GM18517 (cell line): ENCODE measurements at regions not wholly inside any gene's neighbourhood (a gene's known extent, or its start where the extent isn't known, plus 50 kb on each side); places are given as distances from the start of the nearest gene placed in this dataset.
"Not testable (repeated sequence)": the region's sequence is repeated elsewhere in the genome, so short reads cannot be mapped to it uniquely, and the experiment has no call there.

ENCODE experiments used
- ATAC-seq: cut with Tn5 transposase; IDR thresholded peaks from one replicate; pipeline ENCODE4 v1.9.1; 2021; ENCODE audit warnings: mild to moderate bottlenecking, moderate library complexity; ENCODE audit not compliant: unreplicated experiment

DNA sequence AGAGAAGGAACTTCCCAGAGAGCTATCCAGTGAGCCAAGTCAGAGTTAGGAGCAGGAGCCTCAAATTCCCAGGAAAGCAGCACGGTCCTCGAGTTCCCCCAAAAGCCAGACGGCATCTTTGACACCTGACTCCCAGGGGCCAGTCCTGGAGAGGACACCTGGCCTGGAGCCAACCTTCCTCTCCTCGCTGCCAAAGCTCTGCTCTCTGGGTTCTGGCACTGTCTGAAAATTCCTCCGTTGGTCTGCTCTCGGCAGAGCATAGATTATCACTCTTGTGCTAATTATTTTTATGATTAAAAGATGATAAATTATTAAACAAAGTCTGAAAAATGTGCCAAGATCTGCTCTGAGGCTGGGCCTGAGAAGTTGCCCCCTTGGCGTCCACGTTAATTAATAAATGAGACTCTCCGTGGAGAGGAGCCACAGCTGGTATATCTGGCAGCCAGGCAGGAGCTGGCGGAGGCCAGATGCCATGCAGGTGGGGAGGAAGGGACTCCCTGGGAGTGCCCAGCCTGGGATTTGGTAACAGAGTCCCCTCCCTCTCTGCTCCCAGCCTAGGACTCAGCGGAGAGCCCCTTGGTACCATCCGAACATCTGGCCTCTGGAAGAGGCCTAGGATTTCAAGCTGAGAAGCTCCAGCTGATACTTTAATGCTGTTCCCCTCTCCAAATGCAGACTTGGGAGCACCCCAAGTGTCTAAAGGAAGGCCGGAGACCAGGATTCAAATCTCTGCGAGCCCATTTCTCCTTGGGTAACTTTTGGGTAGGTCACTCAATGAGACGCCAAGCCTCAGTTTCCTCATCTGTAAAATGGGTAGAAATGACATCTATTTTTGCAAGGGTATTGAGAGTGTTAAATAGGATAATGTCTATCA is 163.7 kb upstream of the POU3F1 start:
- ATAC-seq, result no peak

DNA sequence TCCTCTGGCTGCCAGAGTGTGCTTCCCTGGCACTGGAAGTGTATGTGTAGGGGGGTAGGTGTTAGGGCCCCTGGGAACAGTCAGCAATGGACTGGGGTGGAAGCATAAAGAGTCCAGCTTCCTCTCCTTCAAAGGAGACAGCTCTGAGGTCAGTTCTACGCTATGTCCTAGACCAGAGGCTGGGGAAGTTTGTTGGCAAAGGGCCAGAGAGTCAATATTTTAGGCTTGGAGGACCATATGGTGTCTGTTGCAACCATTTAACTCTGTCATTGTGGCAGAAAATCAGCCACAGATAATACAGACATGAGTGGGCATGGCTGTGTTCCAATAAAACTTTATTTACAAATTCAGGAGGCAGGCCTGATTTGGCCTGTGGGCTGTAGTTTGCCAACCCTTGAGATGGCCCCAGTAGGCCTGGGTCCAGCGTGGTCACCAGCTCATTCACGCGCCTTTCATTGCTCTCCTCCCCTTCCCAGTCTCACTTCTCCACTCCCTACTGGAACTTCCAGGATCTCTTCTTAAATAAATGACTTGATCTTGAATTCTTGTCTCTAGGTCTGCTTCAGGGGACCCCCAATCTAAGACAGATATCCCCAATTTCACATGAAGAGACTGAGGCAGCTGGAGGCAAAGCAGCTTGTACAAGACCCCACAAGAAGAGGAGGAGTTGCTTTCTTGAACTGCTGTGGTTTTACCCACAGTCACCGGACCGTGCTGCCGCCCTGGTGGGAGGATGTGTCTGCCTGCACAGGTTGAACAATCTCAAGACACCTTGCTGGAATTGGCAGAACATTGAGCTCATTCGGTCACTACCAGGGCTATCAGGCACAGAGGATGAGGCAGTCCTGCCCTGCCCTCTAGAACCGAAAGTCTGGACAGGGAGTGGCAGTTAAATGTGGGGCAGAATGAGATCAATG is 162.4 kb upstream of the POU3F1 start:
- no peak for ATAC-seq

DNA sequence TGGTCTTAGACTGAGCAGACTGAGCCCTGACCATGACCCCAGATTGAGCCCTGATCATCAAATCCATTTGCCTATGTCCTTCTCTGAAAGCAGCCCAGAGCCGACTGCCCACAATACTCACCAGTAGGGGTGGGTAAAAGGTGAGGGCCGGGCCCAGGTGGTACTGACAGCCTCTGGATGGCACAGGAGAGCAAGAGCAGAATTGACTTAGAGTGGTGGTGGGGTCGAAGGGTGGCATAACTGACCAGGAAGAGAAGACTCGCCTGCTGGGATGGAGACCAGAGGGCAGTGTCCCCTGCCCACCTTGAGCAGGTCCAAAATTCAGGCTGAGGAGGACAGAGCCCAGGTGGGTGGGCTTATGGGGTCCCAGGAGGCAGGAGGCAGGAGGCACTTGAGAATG is 161.3 kb upstream of the POU3F1 start:
- ATAC-seq, result no peak

DNA sequence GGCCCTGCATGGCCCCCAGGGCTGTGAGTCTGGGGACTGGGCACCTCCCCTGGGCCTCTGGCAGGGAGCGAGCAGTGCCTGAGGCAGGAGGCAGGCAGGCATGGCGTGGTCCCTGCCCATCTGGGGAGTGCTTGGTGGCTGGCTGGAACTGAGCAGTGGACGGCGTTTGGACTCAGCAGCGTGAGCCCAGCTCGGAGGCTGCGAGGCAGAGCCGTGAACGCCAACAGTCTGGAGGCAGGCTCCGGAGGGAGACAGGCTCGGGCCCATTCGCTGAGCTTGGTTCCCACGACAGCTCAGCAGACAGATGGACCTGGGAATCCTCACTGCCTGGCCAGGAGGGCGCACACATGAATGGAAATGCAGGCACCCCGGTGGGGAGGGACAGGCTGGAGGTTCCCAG is 160.7 kb upstream of the POU3F1 start:
- no peak for ATAC-seq

DNA sequence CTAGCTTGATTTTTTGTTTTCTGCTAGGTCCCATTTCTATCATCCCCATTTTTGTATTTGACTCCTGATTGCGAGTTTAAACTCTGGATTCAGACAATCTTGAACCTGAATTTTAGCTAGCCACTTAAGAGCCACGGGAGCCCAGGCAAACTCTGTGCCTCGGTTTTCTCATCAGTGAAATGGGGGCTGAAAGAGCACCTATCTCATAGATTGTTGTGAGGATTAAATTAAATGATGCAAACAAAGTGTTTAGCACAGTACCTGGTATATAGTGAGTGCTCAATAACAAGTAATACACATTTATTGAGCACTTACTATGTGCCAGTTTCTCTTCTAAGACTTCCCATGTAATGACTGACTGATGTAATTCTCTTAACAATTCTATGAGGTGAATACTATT is 158.1 kb upstream of the POU3F1 start:
- ATAC-seq, result no peak

DNA sequence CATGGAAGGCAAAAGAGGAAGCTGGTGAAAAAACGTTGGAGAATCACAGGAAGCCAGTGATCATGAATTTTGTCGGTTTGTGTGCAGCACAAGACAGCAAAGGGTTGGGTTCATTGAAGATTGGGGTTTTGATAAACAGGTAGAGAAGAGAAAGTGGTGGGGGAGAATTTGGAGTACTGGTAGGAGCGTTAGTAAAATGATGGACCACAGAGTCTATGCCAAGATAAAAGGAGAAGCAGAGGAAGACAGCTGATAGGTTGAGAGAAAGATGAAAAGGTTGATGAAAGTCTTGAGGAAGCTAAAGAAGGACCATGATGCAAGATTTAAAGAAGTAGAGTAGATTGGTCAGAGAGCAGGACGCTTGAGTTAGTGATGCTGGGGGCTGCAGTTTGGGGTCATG is 156.8 kb upstream of the POU3F1 start:
- ATAC-seq, result no peak

DNA sequence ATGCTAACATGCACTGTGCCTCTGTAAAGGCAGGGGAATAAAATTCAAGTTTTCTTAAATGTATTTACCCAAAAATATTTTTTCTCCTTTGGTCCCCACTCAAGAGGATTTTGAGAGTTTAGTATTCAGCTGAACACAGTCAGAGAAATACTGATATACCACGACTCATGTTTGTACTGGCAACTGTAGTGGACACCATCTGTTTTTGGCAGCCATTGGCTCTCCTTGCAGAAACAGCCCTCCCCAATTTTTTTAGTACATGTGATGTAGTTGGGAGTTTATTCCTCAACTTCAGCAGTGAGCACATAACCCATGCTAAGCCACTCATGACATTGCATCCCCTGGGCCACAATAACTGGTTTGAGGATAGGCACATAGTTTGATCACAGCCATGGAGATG is 154.8 kb upstream of the POU3F1 start:
- no peak for ATAC-seq

DNA sequence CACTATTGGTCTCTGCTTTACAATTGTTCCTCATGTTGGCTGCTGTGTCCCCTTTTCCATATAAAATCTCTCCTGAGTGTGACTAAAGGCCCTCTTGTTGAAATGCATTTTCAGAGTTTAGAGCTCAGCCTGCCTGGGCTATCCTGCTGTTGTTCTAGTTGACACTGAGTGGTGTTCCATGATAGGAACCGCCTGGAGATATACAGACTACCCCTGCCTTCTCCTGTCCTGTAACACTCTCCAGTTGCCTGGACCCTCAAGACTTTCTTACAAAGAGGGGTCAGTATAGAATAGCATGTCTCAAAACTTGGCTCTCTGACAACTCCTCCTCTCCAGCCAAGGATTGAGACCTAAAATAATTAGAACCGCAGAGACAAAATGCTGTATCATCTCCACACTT is 152.0 kb upstream of the POU3F1 start:
- ATAC-seq, result no peak

DNA sequence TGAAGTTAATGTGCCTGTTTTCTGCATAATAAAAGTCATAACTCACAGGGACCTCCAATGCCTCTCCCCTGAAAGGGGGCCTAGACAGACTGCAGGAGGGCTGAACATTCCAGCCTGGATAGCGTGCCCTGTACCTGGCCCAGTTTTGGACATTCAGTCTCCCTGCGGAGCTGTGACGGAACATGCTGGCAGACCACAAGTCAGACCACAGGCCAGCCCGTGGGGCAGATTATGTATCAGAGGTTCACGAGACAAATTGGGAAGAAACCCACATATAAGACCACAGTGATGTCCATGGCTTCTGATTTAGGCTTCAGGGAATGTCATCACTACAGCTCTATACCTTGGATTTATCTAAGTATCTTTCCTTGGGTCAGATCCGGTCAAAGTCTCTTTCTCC is 151.5 kb upstream of the POU3F1 start:
- no peak for ATAC-seq

DNA sequence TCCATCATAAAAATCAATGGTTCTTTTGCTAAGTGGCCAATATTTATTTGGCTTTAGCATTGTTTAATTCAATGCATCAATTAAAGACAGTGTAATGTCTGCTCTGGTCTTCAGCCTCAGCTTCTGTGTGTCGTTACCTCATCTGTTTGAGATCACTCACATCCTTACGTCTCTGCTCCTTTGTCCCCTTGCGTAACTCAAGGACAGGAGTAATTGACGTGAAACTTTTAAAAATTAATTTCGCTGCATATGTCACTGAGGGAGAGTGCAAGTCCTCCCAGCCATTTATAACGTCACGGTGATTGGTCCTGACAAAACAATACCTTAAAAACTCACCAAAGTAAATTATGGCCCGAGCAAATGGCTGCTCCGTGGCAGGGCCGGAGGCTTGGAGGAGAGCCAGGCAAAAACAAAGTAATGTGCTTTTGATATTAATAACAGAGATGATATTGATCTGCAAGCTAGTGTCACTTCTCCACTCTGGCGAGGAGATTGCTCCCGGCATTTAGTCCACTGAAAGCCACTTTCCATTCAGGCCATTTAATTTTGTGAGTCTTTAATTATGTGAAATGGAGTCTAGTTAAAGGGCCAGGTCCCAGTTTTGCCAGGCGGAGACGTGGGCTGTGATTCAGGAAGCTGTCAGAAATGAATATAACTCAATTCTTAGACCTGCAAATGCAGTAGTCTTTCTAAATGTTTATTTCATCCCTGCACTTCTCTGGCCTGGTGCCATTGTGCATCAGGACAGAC is 150.9 kb upstream of the POU3F1 start:
- ATAC-seq, result no peak

DNA sequence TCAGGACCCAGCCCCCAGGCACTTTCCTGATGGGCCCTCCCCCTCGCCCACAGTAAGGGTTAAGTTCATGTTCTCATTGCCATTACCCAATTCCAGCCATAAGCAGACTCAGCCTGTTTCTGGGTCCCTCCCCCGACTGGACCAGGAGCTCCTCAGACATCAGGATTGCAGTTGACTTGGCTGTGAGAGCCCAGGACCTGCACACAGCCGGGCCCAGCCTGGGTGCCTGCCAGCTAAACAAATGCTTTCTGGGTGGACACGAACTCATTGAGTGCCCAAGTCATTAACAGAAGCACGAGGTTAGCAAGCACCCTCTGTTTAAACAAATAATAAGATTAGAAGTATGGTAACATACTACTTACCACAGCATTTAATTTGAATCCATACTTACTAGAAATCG is 147.9 kb upstream of the POU3F1 start:
- ATAC-seq, result no peak

DNA sequence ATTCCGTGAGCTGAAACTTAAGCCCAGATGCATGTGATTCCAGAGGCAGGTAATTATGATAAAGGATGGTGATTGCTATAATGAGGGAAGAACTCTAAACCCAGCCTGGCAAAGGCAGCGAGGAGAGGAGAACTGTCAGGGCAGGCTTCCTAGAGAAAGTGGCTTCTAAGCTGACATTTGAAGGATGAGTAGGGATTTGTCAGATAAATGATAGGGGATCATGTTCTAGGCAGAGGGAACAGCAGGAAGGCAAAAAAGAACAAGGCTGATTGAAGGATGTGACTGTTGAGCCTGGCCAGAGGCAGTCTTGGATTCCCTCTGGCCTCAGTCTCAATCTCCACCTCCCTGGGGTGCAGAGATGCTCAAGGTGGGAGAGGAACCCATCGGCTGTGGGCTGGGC is 146.4 kb upstream of the POU3F1 start:
- ATAC-seq, result no peak

DNA sequence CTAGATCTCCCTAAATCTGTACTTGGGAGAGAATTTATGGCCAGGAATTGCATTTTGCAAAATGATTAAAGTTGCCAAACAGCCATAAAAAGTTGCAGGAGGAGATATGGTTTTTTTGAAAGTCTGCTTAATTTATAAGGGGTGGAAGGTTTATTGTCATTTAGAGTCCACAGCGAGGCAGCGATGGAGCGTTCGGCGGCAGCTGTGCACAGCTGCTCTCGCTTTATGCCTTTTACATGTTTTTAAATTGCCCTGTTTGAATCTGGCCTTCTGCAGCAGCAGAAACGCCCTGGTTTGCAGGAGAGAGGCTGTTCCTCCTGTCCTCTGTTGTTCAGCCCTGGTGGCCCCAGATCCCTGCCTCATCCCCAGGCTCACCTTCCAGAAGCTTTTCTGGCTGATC is 144.9 kb upstream of the POU3F1 start:
- ATAC-seq, result no peak

DNA sequence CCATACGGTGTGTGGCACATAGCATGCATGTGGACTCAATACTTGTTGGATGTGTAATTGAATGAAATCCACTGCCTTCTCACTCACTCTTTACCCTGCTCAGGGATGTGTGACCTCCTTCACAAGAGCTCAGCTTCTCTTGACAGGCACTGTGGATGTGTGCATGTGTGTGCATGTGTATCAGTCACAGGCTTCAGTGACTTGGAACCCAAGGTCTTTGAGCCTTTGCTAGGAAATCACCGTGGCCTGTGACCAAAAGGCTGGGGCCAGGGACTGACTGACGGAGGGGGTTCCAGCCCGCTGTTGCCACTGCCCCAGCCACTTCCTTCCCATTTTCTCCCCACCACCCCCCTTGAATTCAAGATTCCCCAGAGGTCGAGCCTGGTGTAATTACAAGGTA is 144.4 kb upstream of the POU3F1 start:
- no peak for ATAC-seq

DNA sequence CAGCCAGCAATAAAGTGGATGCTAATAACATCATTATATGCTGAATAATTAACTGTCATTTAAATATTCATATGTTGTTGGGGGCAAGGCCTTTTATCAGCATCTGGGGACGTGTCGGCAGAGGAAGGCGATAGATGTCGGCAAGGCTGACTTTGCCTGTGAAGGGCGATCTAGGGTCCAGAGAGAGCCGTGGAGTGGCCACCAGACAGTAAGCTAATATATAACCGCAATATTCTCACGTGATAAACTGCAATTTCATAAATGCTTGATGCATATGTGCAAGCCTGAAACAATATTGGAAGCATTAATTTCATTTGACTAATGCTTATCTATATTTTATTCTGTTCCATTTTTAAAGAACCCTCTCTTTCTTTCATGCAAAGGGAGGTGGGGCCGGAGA is 141.0 kb upstream of the POU3F1 start:
- ATAC-seq, result no peak

DNA sequence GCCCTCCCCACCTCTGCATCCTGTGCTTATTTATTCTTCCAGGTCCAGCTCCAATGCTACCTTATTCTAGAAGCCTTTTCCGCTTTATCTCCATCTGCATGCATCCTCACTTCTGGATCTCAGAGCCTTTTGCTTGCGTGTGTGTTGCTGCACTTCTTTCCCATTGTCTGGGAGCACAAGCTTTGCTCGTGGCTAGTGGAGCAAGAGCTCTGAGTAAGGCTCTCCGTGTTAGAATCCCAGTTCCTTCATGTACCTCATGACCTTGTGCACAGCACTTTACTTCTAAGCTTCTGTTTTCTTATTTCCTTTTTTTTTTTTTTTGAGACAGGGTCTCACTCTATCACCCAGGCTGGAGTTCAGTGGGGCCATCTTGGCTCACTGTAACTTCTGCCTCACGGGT is 140.0 kb upstream of the POU3F1 start:
- ATAC-seq, result no peak

DNA sequence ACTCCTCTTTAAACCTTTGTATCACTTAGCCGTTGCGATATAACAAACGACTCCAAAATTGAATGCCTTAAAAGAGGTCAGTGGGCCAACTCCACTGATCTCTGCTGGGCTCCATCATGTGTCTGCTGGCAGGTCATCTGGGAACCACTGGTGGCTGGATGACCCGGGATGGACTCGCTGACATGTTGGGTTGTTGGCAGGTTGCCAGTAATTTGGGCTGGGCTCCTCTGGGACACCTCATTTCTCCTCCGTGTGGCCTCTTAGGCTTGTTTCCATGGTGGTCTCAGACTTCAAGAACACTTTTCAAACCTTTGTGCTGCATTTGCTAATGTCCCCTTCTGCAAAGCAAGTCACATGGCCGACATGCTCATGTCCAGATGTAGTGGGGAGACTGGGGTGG is 139.3 kb upstream of the POU3F1 start:
- ATAC-seq, result no peak

DNA sequence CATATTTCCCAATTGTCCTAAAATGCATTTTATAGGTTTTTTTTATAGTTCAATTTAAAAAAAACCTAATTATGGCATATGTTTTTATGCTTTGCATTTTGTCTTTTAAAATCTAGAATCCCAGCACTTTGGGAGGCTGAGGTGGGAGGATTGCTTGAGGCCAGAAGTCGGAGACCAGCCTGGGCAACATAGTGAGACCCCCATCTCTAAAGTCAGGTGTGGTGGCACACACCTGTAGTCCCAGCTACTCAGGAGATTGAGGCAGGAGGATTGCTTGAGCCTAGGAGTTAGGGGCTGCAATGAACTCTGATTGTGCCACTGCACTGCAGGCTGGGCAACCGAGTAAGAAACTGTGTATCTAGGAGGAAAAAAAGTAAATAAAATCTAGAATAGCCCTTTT is 137.2 kb upstream of the POU3F1 start:
- ATAC-seq, result no peak

DNA sequence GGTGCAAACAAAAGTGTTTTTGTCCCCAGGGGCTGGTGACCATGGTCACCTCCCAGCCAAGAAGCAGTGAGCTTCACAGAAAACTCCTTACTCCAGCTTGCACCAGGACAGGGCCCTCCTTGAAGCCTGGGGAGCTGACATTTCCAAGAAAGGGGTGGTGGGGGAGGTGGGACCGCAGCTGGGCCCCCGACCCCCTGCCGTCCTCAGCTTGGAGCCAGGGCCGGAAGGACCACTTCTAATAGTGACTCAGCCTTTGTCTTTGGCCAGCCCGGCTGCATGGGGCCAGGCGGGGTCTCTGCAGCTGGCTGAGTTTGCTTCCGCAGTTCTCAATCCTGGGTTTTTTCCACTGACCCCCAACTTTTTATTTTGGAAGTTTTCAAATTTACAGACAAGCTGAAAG is 136.5 kb upstream of the POU3F1 start:
- ATAC-seq, result no peak

DNA sequence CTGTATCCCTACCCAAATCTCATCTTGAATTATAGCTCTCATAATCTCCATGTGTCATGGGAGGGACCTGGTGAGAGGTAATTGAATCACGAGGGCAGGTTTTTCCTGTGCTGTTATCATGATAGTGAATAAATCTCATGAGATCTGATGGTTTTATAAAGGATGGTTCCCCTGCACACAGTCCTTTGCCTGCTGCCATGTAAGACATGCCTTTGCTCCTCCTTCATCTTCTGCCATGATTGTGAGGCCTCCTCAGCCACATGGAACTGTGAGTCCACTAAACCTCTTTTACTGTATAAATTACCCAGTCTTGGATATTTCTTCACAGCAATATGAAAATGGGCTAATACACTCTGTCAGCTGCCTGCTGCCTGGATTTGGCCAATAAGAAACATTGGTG is 133.8 kb upstream of the POU3F1 start:
- not testable (repeated sequence) for ATAC-seq

DNA sequence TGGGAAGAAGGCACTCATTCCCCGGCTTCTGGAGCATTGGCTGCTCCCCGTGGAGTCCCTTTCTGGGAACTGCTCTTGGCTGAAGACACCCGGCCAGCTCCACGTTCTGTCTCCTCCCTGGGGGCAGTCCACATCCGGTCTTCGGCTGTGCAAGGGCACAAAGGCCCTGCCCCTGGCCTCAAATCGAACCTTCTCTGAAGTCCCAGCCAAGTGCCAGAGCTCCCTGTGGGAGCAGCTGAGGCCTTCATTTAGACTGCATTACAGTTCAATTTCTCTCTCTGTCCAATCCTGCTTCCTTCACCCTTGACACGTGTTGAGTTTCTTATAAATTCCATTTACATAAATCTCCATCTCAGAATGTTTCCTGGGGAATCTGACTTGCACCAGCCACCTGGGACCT is 132.9 kb upstream of the POU3F1 start:
- ATAC-seq, result no peak
